ENCODE measurements at regions not wholly inside any gene's neighbourhood (a gene's known extent, or its start where the extent isn't known, plus 50 kb on each side); places are given as distances from the start of the nearest gene placed in this dataset.
"Not testable (repeated sequence)": the region's sequence is repeated elsewhere in the genome, so short reads cannot be mapped to it uniquely, and the experiment has no call there.

GRCh38 chr13:50228527-50228926, 213.3 kb downstream of the KCNRG start:
- H3K4me1 ChIP-seq (ENCODE audit: control insufficient read depth, insufficient read depth, low read length), result no peaks in the 10 kb centered on the region
- no peaks in the 10 kb centered on the region for H3K27me3 ChIP-seq (ENCODE audit: control insufficient read depth in 1 of 2, insufficient read depth in 2 of 2, low read length in 2 of 2)
- no peak overlapping the region for H3K27ac ChIP-seq (ENCODE audit: low read length)
- H3K36me3 ChIP-seq (ENCODE audit: control insufficient read depth in 2 of 2, insufficient read depth in 2 of 2, low read length in 2 of 2), result no peaks in the 10 kb centered on the region
- no peaks in the 10 kb centered on the region for H3K9me3 ChIP-seq (ENCODE audit: control insufficient read depth in 2 of 2, low read length in 2 of 2)
- H3K9ac ChIP-seq (ENCODE audit: low read length in 2 of 2), result no peak overlapping the region
- no peak overlapping the region for H3K4me3 ChIP-seq (ENCODE audit: low read length in 2 of 2)

- Histone ChIP-seq H3K27me3 (ENCODE audit: control insufficient read depth in 1 of 2, insufficient read depth in 2 of 2, low read length in 2 of 2) (no peaks in the 10 kb centered on the region), H3K4me1 (ENCODE audit: control insufficient read depth, insufficient read depth, low read length) (no peaks in the 10 kb centered on the region), H3K27ac (ENCODE audit: low read length) (no peak overlapping the region)
These were observed 214.9 kb downstream of the KCNRG start for GRCh38 chr13:50229960-50230661.

GRCh38 chr13:50230662-50230978, 215.4 kb downstream of the KCNRG start:
- no peaks in the 10 kb centered on the region for H3K36me3 ChIP-seq (ENCODE audit: control insufficient read depth in 2 of 2, insufficient read depth in 2 of 2, low read length in 2 of 2)
- no peaks in the 10 kb centered on the region for H3K27me3 ChIP-seq (ENCODE audit: control insufficient read depth in 1 of 2, insufficient read depth in 2 of 2, low read length in 2 of 2)
- H3K27ac ChIP-seq (ENCODE audit: low read length), result no peak overlapping the region

More at GRCh38 chr13:50229960-50230661, 214.9 kb downstream of the KCNRG start:
- no peak overlapping the region for H3K9ac ChIP-seq (ENCODE audit: low read length in 2 of 2)
- no peaks in the 10 kb centered on the region for H3K36me3 ChIP-seq (ENCODE audit: control insufficient read depth in 2 of 2, insufficient read depth in 2 of 2, low read length in 2 of 2)
- H3K4me3 ChIP-seq (ENCODE audit: low read length in 2 of 2), result no peak overlapping the region
- no peaks in the 10 kb centered on the region for H3K9me3 ChIP-seq (ENCODE audit: control insufficient read depth in 2 of 2, low read length in 2 of 2)

GRCh38 chr13:50233574-50233973, 218.3 kb downstream of the KCNRG start:
- not testable (repeated sequence) for H3K9ac ChIP-seq (ENCODE audit: low read length in 2 of 2); H3K4me1 ChIP-seq (ENCODE audit: control insufficient read depth, insufficient read depth, low read length); H3K36me3 ChIP-seq (ENCODE audit: control insufficient read depth in 2 of 2, insufficient read depth in 2 of 2, low read length in 2 of 2); H3K27ac ChIP-seq (ENCODE audit: low read length); H3K27me3 ChIP-seq (ENCODE audit: control insufficient read depth in 1 of 2, insufficient read depth in 2 of 2, low read length in 2 of 2); H3K9me3 ChIP-seq (ENCODE audit: control insufficient read depth in 2 of 2, low read length in 2 of 2); H3K4me3 ChIP-seq (ENCODE audit: low read length in 2 of 2)

More at GRCh38 chr13:50230662-50230978, 215.4 kb downstream of the KCNRG start:
- H3K9me3 ChIP-seq (ENCODE audit: control insufficient read depth in 2 of 2, low read length in 2 of 2), result no peaks in the 10 kb centered on the region
- H3K9ac ChIP-seq (ENCODE audit: low read length in 2 of 2), result no peak overlapping the region
- no peak overlapping the region for H3K4me3 ChIP-seq (ENCODE audit: low read length in 2 of 2)
- no peaks in the 10 kb centered on the region for H3K4me1 ChIP-seq (ENCODE audit: control insufficient read depth, insufficient read depth, low read length)

GRCh38 chr13:50235604-50236342, 220.5 kb downstream of the KCNRG start:
- no peaks in the 10 kb centered on the region for H3K4me1 ChIP-seq (ENCODE audit: control insufficient read depth, insufficient read depth, low read length)
- no peaks in the 10 kb centered on the region for H3K27me3 ChIP-seq (ENCODE audit: control insufficient read depth in 1 of 2, insufficient read depth in 2 of 2, low read length in 2 of 2)
- H3K4me3 ChIP-seq (ENCODE audit: low read length in 2 of 2), result no peak overlapping the region
- H3K27ac ChIP-seq (ENCODE audit: low read length), result no peak overlapping the region
- no peaks in the 10 kb centered on the region for H3K36me3 ChIP-seq (ENCODE audit: control insufficient read depth in 2 of 2, insufficient read depth in 2 of 2, low read length in 2 of 2)
- no peak overlapping the region for H3K9ac ChIP-seq (ENCODE audit: low read length in 2 of 2)
- no peaks in the 10 kb centered on the region for H3K9me3 ChIP-seq (ENCODE audit: control insufficient read depth in 2 of 2, low read length in 2 of 2)

- no peaks in the 10 kb centered on the region for H3K4me1 ChIP-seq (ENCODE audit: control insufficient read depth, insufficient read depth, low read length)
- no peak overlapping the region for H3K9ac ChIP-seq (ENCODE audit: low read length in 2 of 2)
- H3K27me3 ChIP-seq (ENCODE audit: control insufficient read depth in 1 of 2, insufficient read depth in 2 of 2, low read length in 2 of 2), result no peaks in the 10 kb centered on the region
- no peaks in the 10 kb centered on the region for H3K36me3 ChIP-seq (ENCODE audit: control insufficient read depth in 2 of 2, insufficient read depth in 2 of 2, low read length in 2 of 2)
- H3K4me3 ChIP-seq (ENCODE audit: low read length in 2 of 2), result no peak overlapping the region
- H3K27ac ChIP-seq (ENCODE audit: low read length), result no peak overlapping the region
- H3K9me3 ChIP-seq (ENCODE audit: control insufficient read depth in 2 of 2, low read length in 2 of 2), result no peaks in the 10 kb centered on the region
These were observed 221.7 kb downstream of the KCNRG start for GRCh38 chr13:50236898-50237318.

GRCh38 chr13:50238922-50239321, 223.7 kb downstream of the KCNRG start:
- Histone ChIP-seq H3K4me3 (ENCODE audit: low read length in 2 of 2) (no peak overlapping the region), H3K9ac (ENCODE audit: low read length in 2 of 2) (no peak overlapping the region), H3K4me1 (ENCODE audit: control insufficient read depth, insufficient read depth, low read length) (no peaks in the 10 kb centered on the region), H3K27me3 (ENCODE audit: control insufficient read depth in 1 of 2, insufficient read depth in 2 of 2, low read length in 2 of 2) (no peaks in the 10 kb centered on the region), H3K9me3 (ENCODE audit: control insufficient read depth in 2 of 2, low read length in 2 of 2) (no peaks in the 10 kb centered on the region), H3K27ac (ENCODE audit: low read length) (no peak overlapping the region), H3K36me3 (ENCODE audit: control insufficient read depth in 2 of 2, insufficient read depth in 2 of 2, low read length in 2 of 2) (no peaks in the 10 kb centered on the region)

GRCh38 chr13:50241479-50241878, 226.2 kb downstream of the KCNRG start:
- H3K27me3 ChIP-seq (ENCODE audit: control insufficient read depth in 1 of 2, insufficient read depth in 2 of 2, low read length in 2 of 2), result no peaks in the 10 kb centered on the region
- H3K9ac ChIP-seq (ENCODE audit: low read length in 2 of 2), result no peak overlapping the region
- no peaks in the 10 kb centered on the region for H3K9me3 ChIP-seq (ENCODE audit: control insufficient read depth in 2 of 2, low read length in 2 of 2)
- H3K4me3 ChIP-seq (ENCODE audit: low read length in 2 of 2), result no peak overlapping the region
- H3K36me3 ChIP-seq (ENCODE audit: control insufficient read depth in 2 of 2, insufficient read depth in 2 of 2, low read length in 2 of 2), result no peaks in the 10 kb centered on the region
- H3K27ac ChIP-seq (ENCODE audit: low read length), result no peak overlapping the region
- H3K4me1 ChIP-seq (ENCODE audit: control insufficient read depth, insufficient read depth, low read length), result no peaks in the 10 kb centered on the region

GRCh38 chr13:50243931-50244330, 228.7 kb downstream of the KCNRG start:
- Histone ChIP-seq H3K27ac (ENCODE audit: low read length) (no peak overlapping the region), H3K36me3 (ENCODE audit: control insufficient read depth in 2 of 2, insufficient read depth in 2 of 2, low read length in 2 of 2) (no peaks in the 10 kb centered on the region), H3K4me3 (ENCODE audit: low read length in 2 of 2) (no peak overlapping the region), H3K27me3 (ENCODE audit: control insufficient read depth in 1 of 2, insufficient read depth in 2 of 2, low read length in 2 of 2) (no peaks in the 10 kb centered on the region), H3K9ac (ENCODE audit: low read length in 2 of 2) (no peak overlapping the region), H3K4me1 (ENCODE audit: control insufficient read depth, insufficient read depth, low read length) (no peaks in the 10 kb centered on the region), H3K9me3 (ENCODE audit: control insufficient read depth in 2 of 2, low read length in 2 of 2) (no peaks in the 10 kb centered on the region)

GRCh38 chr13:50244355-50244712, 229.1 kb downstream of the KCNRG start:
- Histone ChIP-seq H3K27ac (ENCODE audit: low read length) (no peak overlapping the region), H3K9ac (ENCODE audit: low read length in 2 of 2) (no peak overlapping the region), H3K9me3 (ENCODE audit: control insufficient read depth in 2 of 2, low read length in 2 of 2) (no peaks in the 10 kb centered on the region), H3K4me3 (ENCODE audit: low read length in 2 of 2) (no peak overlapping the region), H3K27me3 (ENCODE audit: control insufficient read depth in 1 of 2, insufficient read depth in 2 of 2, low read length in 2 of 2) (no peaks in the 10 kb centered on the region), H3K36me3 (ENCODE audit: control insufficient read depth in 2 of 2, insufficient read depth in 2 of 2, low read length in 2 of 2) (no peaks in the 10 kb centered on the region), H3K4me1 (ENCODE audit: control insufficient read depth, insufficient read depth, low read length) (no peaks in the 10 kb centered on the region)
